Bronchial epithelial cell (primary cell): ENCODE measurements at regions not wholly inside any gene's neighbourhood (a gene's known extent, or its start where the extent isn't known, plus 50 kb on each side); places are given as distances from the start of the nearest gene placed in this dataset.
A peak's percentile ranks its signal among the peaks of the same experiment; 100 is the strongest.
"Not testable (repeated sequence)": the region's sequence is repeated elsewhere in the genome, so short reads cannot be mapped to it uniquely, and the experiment has no call there.

Experiments used
- DNase-seq: peaks from one replicate; pipeline ENCODE4 v3.0.0-alpha.2; 2010; ENCODE audit warnings: low read depth
- FAIRE-seq: peaks from 2 replicates; lab custom pipeline; 2011; peaks lifted over from hg19 to GRCh38; lab: Jason Lieb, UNC
- H3K27me3 ChIP-seq: 2 replicates; pipeline ENCODE4 v1.5.1; 2011; ENCODE audit warnings: low read length; ENCODE audit not compliant: control insufficient read depth, insufficient read depth
- H3K36me3 ChIP-seq: 2 replicates; pipeline ENCODE4 v1.5.1; 2011; ENCODE audit warnings: low read length; ENCODE audit not compliant: control insufficient read depth, insufficient read depth
- H3K4me3 ChIP-seq: 2 replicates; pipeline ENCODE4 v1.5.1; 2011; ENCODE audit warnings: mild to moderate bottlenecking, low read depth, low read length, control low read depth

- DNase-seq = peak; percentile 3
- FAIRE-seq, H3K36me3 ChIP-seq, H3K4me3 ChIP-seq, H3K27me3 ChIP-seq: not testable (repeated sequence)
Observed at GRCh38 chr2:89076771-89077170, 385.3 kb downstream of the RPIA start.

DNA sequence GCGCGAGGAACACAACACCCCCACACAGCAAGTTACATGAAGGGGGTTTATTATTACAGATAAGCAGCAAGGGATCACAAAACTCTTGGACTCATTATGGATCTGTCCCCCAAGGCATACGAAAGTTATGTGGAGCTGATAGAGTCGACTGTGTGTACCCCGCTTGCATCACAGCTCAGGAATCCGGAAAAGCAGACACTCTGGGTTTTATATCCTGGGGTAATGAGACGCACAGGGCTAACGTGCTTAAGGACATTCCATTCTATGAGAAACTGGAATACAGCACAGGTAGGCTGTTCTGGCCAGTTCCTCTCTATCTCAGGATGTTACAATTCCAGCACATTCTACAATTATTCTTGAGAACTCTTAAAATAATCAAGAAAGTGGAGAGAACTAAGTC lies 401.4 kb downstream of the RPIA start:
- DNase-seq, FAIRE-seq: not testable (repeated sequence)

GRCh38 chr2:89095060-89095459 lies 403.6 kb downstream of the RPIA start:
- not testable (repeated sequence) for H3K27me3 ChIP-seq, FAIRE-seq, H3K36me3 ChIP-seq, DNase-seq, H3K4me3 ChIP-seq

More for the DNA sequence above, 401.4 kb downstream of the RPIA start:
- H3K4me3 ChIP-seq, H3K27me3 ChIP-seq, H3K36me3 ChIP-seq: not testable (repeated sequence)

- H3K4me3 ChIP-seq, FAIRE-seq, DNase-seq, H3K36me3 ChIP-seq, H3K27me3 ChIP-seq: not testable (repeated sequence)
Observed at GRCh38 chr2:89102587-89102986, 411.1 kb downstream of the RPIA start.

- H3K4me3 ChIP-seq, DNase-seq, H3K36me3 ChIP-seq, H3K27me3 ChIP-seq: not testable (repeated sequence)
- peak; percentile 60 for FAIRE-seq
Observed at GRCh38 chr2:89106369-89107019, 415.0 kb downstream of the RPIA start.

GRCh38 chr2:89112434-89112833 lies 421.0 kb downstream of the RPIA start:
- H3K36me3 ChIP-seq, FAIRE-seq, DNase-seq, H3K27me3 ChIP-seq, H3K4me3 ChIP-seq: not testable (repeated sequence)

DNA sequence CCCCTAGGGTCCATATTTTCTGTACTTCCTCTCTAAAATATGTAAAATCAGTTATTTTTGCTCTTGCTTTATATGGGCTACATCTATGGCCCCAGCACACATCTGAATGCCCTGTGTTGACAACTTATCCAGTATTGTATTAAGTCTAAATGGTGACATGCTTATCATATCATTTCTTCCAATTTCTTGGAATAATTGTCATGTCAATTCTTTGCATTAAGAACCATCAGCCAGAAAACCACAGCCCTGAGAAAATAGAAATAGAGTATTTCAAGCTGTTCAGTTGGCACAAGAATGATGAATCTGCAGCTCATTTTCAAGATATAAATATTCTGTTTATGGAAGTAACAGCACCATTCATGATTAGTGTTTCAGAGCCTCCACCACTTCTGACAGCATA lies 421.8 kb downstream of the RPIA start:
- not testable (repeated sequence) for H3K27me3 ChIP-seq, DNase-seq, FAIRE-seq

DNA sequence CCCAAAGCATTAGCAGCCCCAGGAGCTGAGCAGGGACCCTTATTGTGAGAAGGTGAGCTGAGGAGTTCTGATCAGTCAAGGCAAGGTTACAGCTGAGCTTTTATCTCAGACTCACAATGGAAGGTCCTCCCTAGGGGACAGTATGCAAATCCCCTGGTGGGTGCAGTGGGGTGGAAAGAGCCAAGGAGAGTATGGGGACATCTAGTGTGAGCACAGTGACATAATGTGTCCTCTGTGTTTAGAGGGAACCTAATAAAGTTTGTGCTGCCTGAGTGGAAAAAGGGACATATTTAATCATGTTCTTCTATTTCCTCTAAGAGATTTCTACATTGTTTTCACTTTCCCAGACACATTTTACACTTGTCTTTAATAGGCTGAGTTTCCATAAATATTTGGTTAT lies 438.0 kb downstream of the RPIA start:
- not testable (repeated sequence) for H3K27me3 ChIP-seq, H3K36me3 ChIP-seq, FAIRE-seq, DNase-seq, H3K4me3 ChIP-seq

More for the DNA sequence above, 421.8 kb downstream of the RPIA start:
- H3K4me3 ChIP-seq, H3K36me3 ChIP-seq: not testable (repeated sequence)

DNA sequence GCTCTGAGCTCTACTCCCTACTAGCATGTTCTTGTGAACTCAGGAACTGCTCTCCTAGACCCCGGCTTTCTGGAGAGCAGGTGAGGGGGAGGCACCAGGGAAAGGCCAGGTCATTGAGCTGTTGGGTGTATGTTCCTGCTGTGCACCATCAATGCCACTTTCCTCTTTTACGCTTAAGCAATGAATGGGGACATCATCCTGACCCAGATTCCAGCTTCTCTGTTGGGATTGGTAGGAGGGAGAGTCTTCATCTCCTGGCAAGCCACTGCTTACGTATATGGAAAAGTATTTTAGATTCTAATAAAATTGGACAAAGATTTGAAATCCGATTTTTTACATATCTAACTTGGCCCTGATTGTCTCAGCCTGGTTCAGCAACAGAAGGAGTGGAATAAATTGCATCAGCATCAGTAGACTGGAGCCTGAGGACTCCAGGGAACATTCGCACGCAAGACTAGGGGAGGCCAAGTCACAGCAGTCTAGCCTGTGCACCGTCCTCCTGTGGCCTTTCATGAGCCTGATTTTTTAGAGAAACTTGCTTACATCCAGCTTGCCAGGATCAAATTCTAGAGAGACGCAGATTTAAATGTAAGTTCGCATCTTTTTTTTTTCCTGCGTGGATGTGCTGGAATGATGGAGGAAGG lies 439.3 kb downstream of the RPIA start:
- not testable (repeated sequence) for H3K4me3 ChIP-seq, H3K27me3 ChIP-seq, DNase-seq, H3K36me3 ChIP-seq, FAIRE-seq

GRCh38 chr2:89142959-89143358 lies 451.5 kb downstream of the RPIA start:
- not testable (repeated sequence) for H3K36me3 ChIP-seq, H3K4me3 ChIP-seq, FAIRE-seq, DNase-seq, H3K27me3 ChIP-seq

DNA sequence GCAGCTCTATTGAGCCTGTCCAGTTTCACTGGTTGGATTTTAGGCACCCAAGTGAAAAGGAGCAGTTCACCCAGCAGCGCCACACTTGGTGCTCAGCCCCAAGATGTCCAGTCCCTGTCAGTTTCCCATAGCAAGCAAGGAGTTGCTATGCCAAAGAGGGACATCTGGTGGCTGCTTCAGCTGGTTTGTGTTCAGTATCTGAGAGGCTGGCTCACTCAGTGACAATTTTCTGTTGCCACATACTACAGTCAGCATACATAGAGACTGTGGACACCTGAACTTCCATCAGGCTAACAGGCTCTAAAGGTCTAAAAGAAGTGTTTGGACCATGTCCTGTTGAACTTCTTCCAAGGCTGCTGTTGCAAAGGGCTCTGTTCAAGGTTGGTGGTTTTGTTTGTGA lies 453.9 kb downstream of the RPIA start:
- H3K36me3 ChIP-seq, H3K4me3 ChIP-seq, H3K27me3 ChIP-seq, FAIRE-seq, DNase-seq: not testable (repeated sequence)

GRCh38 chr2:89148256-89148655 lies 456.8 kb downstream of the RPIA start:
- not testable (repeated sequence) for H3K36me3 ChIP-seq, FAIRE-seq, H3K4me3 ChIP-seq, H3K27me3 ChIP-seq, DNase-seq

DNA sequence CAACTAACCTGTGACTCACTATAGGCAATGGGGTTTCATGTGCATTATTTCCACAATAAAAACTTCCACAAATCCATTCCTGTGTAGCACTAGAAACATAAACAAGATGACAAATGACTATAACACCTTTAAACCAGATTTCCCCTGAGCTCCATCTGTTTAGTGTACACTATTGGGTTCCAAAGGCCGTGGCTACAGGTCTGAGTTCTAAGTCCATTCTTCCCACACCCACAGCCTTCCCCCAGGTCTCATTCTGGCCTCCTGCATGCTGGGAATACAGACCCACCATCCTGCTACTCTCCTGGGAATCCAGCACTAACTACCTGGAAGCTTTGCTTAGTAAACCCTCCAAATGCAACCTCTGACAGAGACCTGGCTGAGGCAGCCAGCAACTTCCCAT lies 460.2 kb downstream of the RPIA start:
- not testable (repeated sequence) for H3K36me3 ChIP-seq, H3K27me3 ChIP-seq, DNase-seq, H3K4me3 ChIP-seq
- peak; percentile 60 for FAIRE-seq

GRCh38 chr2:89152501-89152900 lies 461.0 kb downstream of the RPIA start:
- not testable (repeated sequence) for FAIRE-seq, DNase-seq, H3K4me3 ChIP-seq, H3K36me3 ChIP-seq, H3K27me3 ChIP-seq

GRCh38 chr2:89153210-89153609 lies 461.7 kb downstream of the RPIA start:
- FAIRE-seq, H3K36me3 ChIP-seq, H3K27me3 ChIP-seq, DNase-seq, H3K4me3 ChIP-seq: not testable (repeated sequence)
